Uterus (tissue), 3 donors: ENCODE measurements at regions not wholly inside any gene's neighbourhood (a gene's known extent, or its start where the extent isn't known, plus 50 kb on each side); places are given as distances from the start of the nearest gene placed in this dataset.

ENCODE experiments used
- DNase-seq, 2 donors: peaks; one replicate each; pipeline ENCODE4 v3.0.0-alpha.2; 2019 to 2020
- H3K27ac ChIP-seq, 2 donors: fragments of 200-600 bp; sonication (generic); 1 replicate in 1 of 2; 2 replicates in 1 of 2; pipeline ENCODE4 v1.5.1; 2016 to 2018
- H3K27me3 ChIP-seq, 2 donors: fragments of 200-600 bp; sonication (generic); one replicate each; pipeline ENCODE4 v1.5.1; 2018 to 2019; ENCODE audit warnings: control low read depth in 1 of 2
- H3K36me3 ChIP-seq, 2 donors: fragments of 200-600 bp; sonication (generic); one replicate each; pipeline ENCODE4 v1.5.1; 2019; ENCODE audit warnings: control low read depth in 1 of 2
- H3K4me1 ChIP-seq, 2 donors: fragments of 200-600 bp; sonication (generic); one replicate each; pipeline ENCODE4 v1.5.1; 2018 to 2019; ENCODE audit warnings: control low read depth in 1 of 2
- H3K4me3 ChIP-seq, 2 donors: fragments of 200-600 bp; sonication (generic); 1 replicate in 1 of 2; 2 replicates in 1 of 2; pipeline ENCODE4 v1.5.1; 2018 to 2019; ENCODE audit warnings: mild to moderate bottlenecking in 1 of 2
- H3K9me3 ChIP-seq, 2 donors: fragments of 200-600 bp; sonication (generic); one replicate each; pipeline ENCODE4 v1.5.1; 2019; ENCODE audit warnings: control low read depth in 1 of 2
- CTCF ChIP-seq, 4 experiments: fragments of 200-600 bp in 2 of 4; fragments of 450-650 bp in 2 of 4; sonication (generic) in 2 of 4; IDR thresholded peaks; one replicate each; pipeline ENCODE4 v1.5.1; 2016 to 2019; ENCODE audit warnings: antibody characterized with exemption in 4 of 4, mild to moderate bottlenecking in 2 of 4, moderate library complexity in 1 of 4
- POLR2A ChIP-seq, 2 donors: fragments of 450-650 bp; IDR thresholded peaks; one replicate each; pipeline ENCODE4 v1.6.1; 2016; ENCODE audit warnings: antibody characterized with exemption in 2 of 2, mild to moderate bottlenecking in 1 of 2, moderate library complexity in 1 of 2
- intact Hi-C: fragments of 100-400 bp; cut with DNase I; formaldehyde crosslinking; loops from one replicate; pipeline ENCODE4 v1.15.1; 2023; ENCODE audit warnings: low total_unique reads
- donor health status: DM: yes; HTN: yes; CAD: no.

GRCh38 chr5:164301136-164301535, 795.7 kb downstream of the MAT2B start:
- Histone ChIP-seq H3K27ac (no peak overlapping the region), H3K9me3 (no peaks in the 10 kb centered on the region), H3K27me3 (no peaks in the 10 kb centered on the region), H3K36me3 (no peaks in the 10 kb centered on the region), H3K4me3 (no peak overlapping the region), H3K4me1 (no peaks in the 10 kb centered on the region)
- intact Hi-C loops, result no loop called here
- TF ChIP-seq POLR2A (IDR thresholded peaks at IDR 0.05) (no peak), CTCF (IDR thresholded peaks at IDR 0.05) (no peak)
- DNase-seq, result no peak

- intact Hi-C loops, result no loop called here
- no peak overlapping the region for H3K27ac ChIP-seq
- TF ChIP-seq CTCF (IDR thresholded peaks at IDR 0.05), result no peak
- no peak for TF ChIP-seq POLR2A (IDR thresholded peaks at IDR 0.05)
Measured at GRCh38 chr5:164301708-164302107, 796.3 kb downstream of the MAT2B start.

DNA sequence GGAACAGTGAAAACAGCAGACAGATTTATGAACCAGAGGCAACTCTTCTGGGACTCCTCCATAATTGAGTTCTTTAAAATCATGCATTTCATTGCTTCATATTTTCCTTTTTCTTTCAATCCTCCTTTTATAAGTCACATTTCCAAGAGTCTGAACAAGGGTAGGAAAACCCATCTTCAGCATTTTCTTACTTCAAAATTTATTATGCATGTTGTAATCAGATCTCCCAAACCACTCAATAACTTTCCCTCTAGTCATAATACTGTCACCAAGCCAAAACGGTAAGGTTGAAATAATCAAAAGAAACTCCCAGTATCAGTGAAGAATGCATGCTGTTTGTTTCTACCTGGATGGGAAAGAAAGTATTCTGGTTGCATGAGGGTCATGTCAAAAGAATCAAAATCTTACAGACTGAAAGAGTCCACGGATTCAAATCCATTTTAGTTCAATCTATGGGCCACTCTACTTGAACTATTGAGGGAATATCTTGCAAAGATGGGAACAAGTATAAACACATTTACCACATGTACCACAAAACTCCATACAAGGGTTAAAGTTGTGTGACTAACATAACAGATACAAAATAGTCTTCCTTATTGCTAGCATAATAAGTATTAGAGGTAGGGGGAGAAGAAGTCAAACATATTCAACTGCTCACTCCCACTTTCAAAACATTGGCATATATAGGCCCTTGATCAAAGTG, 797.3 kb downstream of the MAT2B start:
- DNase-seq, result no peak
- intact Hi-C loops, result no loop called here
- H3K4me1 ChIP-seq, result no peaks in the 10 kb centered on the region
- H3K36me3 ChIP-seq, result no peaks in the 10 kb centered on the region
- H3K4me3 ChIP-seq, result no peak overlapping the region
- H3K9me3 ChIP-seq, result no peaks in the 10 kb centered on the region
- no peaks in the 10 kb centered on the region for H3K27me3 ChIP-seq
- TF ChIP-seq CTCF (IDR thresholded peaks at IDR 0.05) (no peak), POLR2A (IDR thresholded peaks at IDR 0.05) (no peak)
- no peak overlapping the region for H3K27ac ChIP-seq

More at GRCh38 chr5:164301708-164302107, 796.3 kb downstream of the MAT2B start:
- H3K9me3 ChIP-seq, result no peaks in the 10 kb centered on the region
- DNase-seq, result no peak
- H3K4me3 ChIP-seq, result no peak overlapping the region
- no peaks in the 10 kb centered on the region for H3K27me3 ChIP-seq
- H3K36me3 ChIP-seq, result no peaks in the 10 kb centered on the region
- no peaks in the 10 kb centered on the region for H3K4me1 ChIP-seq

GRCh38 chr5:164303646-164304215, 798.3 kb downstream of the MAT2B start:
- no peak for DNase-seq
- no peaks in the 10 kb centered on the region for H3K4me1 ChIP-seq
- H3K27me3 ChIP-seq, result no peaks in the 10 kb centered on the region
- no peaks in the 10 kb centered on the region for H3K36me3 ChIP-seq
- no peak for TF ChIP-seq CTCF (IDR thresholded peaks at IDR 0.05)
- TF ChIP-seq POLR2A (IDR thresholded peaks at IDR 0.05), result no peak
- no peak overlapping the region for H3K27ac ChIP-seq
- no peak overlapping the region for H3K4me3 ChIP-seq
- intact Hi-C loops, result no loop called here
- H3K9me3 ChIP-seq, result no peaks in the 10 kb centered on the region

GRCh38 chr5:164306662-164307061, 801.2 kb downstream of the MAT2B start:
- no peaks in the 10 kb centered on the region for H3K36me3 ChIP-seq
- no peaks in the 10 kb centered on the region for H3K4me1 ChIP-seq
- H3K4me3 ChIP-seq, result no peak overlapping the region
- no peaks in the 10 kb centered on the region for H3K27me3 ChIP-seq
- no peak for DNase-seq
- H3K9me3 ChIP-seq, result no peaks in the 10 kb centered on the region
- no peak overlapping the region for H3K27ac ChIP-seq
- intact Hi-C loops, result no loop called here
- TF ChIP-seq CTCF (IDR thresholded peaks at IDR 0.05), result no peak
- no peak for TF ChIP-seq POLR2A (IDR thresholded peaks at IDR 0.05)
